ENCODE measurements at regions not wholly inside any gene's neighbourhood (a gene's known extent, or its start where the extent isn't known, plus 50 kb on each side); places are given as distances from the start of the nearest gene placed in this dataset.

DNA sequence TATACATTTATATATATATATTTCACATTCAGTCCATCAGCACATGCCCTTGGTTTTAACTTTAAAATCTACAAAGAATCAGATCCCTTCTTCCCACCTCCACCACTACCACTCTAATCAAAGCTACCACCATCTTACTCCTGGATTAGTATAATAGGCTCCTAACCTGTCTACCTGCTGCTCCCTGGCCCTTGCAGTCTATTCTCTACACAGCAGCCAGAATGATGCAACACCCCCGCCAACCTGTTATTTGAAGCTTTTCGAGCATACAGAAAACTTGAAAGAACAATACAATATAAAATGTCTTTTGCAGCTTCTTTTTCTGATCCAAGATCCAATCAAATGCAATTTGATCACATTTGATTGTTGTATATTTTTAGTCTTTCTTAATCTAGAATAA lies 165.9 kb upstream of the HMGA2 start:
- no peaks in the 10 kb centered on the region for H3K36me3 ChIP-seq (ENCODE audit: insufficient read depth, low read length)
- no peaks in the 10 kb centered on the region for H3K27me3 ChIP-seq (ENCODE audit: control insufficient read depth, insufficient read depth, low read length)
- H3K9ac ChIP-seq (ENCODE audit: low read depth, low read length) = no peak overlapping the region
- H3K4me2 ChIP-seq (ENCODE audit: low read length) = no peak overlapping the region
- H3K4me3 ChIP-seq (ENCODE audit: low read length) = no peak overlapping the region
- peaks cover 46% of the 10 kb centered on the region for H3K4me1 ChIP-seq (ENCODE audit: control insufficient read depth, insufficient read depth, low read length)
- no peaks in the 10 kb centered on the region for H3K9me3 ChIP-seq (replicated peaks; ENCODE audit: low read length)

DNA sequence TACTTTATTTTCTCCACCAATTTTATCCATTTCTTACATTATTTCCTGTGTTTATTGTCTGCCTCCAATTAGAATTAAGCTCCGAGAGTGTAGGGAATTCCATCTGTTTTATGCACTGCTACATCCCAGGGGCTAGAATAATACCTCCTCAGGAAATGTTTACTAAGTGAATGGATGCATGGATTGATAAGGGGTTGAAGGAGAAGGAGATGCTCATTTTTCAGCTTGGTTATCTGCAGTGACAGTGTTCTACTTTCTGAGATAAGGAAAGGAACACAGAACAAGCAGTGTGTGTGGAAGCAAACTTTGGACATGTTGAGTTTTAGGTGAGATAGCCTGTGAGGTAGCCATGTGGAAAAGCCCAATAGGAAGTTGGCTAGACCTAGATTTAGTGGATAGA lies 164.6 kb upstream of the HMGA2 start:
- Histone ChIP-seq H3K4me1 (ENCODE audit: control insufficient read depth, insufficient read depth, low read length) (peaks cover 34% of the 10 kb centered on the region), H3K9ac (ENCODE audit: low read depth, low read length) (no peak overlapping the region), H3K27me3 (ENCODE audit: control insufficient read depth, insufficient read depth, low read length) (no peaks in the 10 kb centered on the region), H3K4me3 (ENCODE audit: low read length) (no peak overlapping the region), H3K9me3 (replicated peaks; ENCODE audit: low read length) (no peaks in the 10 kb centered on the region), H3K36me3 (ENCODE audit: insufficient read depth, low read length) (no peaks in the 10 kb centered on the region), H3K4me2 (ENCODE audit: low read length) (no peak overlapping the region)

DNA sequence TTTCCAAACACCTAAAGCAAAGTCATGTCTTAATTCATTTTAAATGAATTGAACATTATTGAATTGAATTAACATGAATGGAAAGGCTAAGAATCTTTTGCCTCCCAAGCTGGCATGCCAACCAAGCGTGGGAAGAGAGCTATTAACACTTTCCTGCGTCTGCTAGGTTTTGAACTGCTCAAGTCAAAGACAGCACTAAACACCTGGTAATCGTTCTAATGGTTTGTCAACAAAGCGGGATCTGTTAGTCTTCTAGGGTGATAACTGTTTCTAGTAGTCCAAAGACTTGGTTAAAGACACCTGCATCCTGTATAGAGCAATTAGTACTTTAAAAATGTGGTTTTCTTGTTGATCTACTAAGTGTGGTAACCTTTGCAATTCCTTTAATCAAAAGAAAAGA lies 164.2 kb upstream of the HMGA2 start:
- Histone ChIP-seq H3K9ac (ENCODE audit: low read depth, low read length) (no peak overlapping the region), H3K4me3 (ENCODE audit: low read length) (no peak overlapping the region), H3K9me3 (replicated peaks; ENCODE audit: low read length) (no peaks in the 10 kb centered on the region), H3K27me3 (ENCODE audit: control insufficient read depth, insufficient read depth, low read length) (no peaks in the 10 kb centered on the region), H3K4me2 (ENCODE audit: low read length) (no peak overlapping the region), H3K36me3 (ENCODE audit: insufficient read depth, low read length) (no peaks in the 10 kb centered on the region), H3K4me1 (ENCODE audit: control insufficient read depth, insufficient read depth, low read length) (peaks cover 30% of the 10 kb centered on the region)

DNA sequence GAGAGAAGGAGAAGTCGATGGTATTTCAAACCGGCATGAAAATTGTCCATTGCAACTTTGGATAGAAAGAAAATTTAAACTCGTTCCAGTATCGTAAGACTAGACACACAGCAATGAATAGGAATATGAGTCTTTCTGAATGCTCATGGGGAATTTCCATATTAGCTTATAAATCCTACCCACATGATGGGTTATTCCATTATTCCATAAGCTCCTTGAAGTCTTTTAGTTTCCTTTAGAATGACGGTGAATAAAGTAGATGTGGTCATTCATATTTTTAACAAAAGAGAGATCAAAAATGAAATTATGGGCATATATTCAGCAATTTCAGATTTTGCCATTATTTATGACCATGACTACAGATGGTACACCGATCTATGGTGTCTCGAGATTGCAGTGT lies 163.4 kb upstream of the HMGA2 start:
- H3K36me3 ChIP-seq (ENCODE audit: insufficient read depth, low read length) = no peaks in the 10 kb centered on the region
- H3K9me3 ChIP-seq (replicated peaks; ENCODE audit: low read length) = no peaks in the 10 kb centered on the region
- H3K4me3 ChIP-seq (ENCODE audit: low read length) = no peak overlapping the region
- H3K4me1 ChIP-seq (ENCODE audit: control insufficient read depth, insufficient read depth, low read length) = peaks cover 23% of the 10 kb centered on the region
- no peaks in the 10 kb centered on the region for H3K27me3 ChIP-seq (ENCODE audit: control insufficient read depth, insufficient read depth, low read length)
- H3K4me2 ChIP-seq (ENCODE audit: low read length) = no peak overlapping the region
- H3K9ac ChIP-seq (ENCODE audit: low read depth, low read length) = no peak overlapping the region

DNA sequence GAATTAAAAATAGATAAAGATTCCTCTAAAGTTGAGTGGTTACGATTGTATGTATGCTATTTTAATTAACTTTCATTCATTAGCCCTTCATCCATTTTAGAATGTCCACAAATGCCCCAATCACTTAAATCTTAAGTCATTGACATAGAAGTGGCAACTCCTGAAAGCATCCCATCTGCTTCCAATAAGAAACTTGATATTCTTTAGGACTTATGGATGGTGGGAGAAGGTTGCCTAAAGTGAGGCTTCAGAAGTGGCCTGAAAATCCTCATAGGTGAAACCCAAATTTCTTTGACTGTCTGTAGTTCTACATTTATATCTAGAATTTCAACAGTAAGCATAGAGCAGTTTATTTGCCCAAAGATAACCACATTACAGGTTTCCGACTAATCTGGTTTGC lies 161.7 kb upstream of the HMGA2 start:
- Histone ChIP-seq H3K36me3 (ENCODE audit: insufficient read depth, low read length) (no peaks in the 10 kb centered on the region), H3K27me3 (ENCODE audit: control insufficient read depth, insufficient read depth, low read length) (no peaks in the 10 kb centered on the region), H3K9ac (ENCODE audit: low read depth, low read length) (no peak overlapping the region), H3K9me3 (replicated peaks; ENCODE audit: low read length) (no peaks in the 10 kb centered on the region), H3K4me2 (ENCODE audit: low read length) (no peak overlapping the region), H3K4me3 (ENCODE audit: low read length) (no peak overlapping the region), H3K4me1 (ENCODE audit: control insufficient read depth, insufficient read depth, low read length) (peaks cover 19% of the 10 kb centered on the region)

DNA sequence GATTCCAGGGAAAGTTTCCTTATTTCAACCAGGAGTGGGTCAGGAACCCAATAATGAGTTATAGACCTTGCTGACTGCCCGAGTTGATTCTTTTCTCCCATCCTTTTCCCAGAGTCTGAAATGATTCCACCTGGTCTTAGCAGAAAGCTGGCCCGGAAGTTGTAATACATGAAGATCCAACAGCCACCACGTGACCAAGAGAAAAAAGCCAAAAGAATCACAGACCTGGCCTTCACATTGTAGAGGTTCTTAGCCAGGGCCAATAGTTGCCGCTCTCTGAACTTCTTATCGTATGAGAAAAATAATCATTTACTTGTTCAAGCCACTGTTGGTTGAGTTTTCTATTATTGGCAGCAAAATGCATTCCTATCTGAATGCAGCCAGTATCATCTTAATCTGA lies 161.2 kb upstream of the HMGA2 start:
- no peak overlapping the region for H3K4me3 ChIP-seq (ENCODE audit: low read length)
- no peak overlapping the region for H3K9ac ChIP-seq (ENCODE audit: low read depth, low read length)
- H3K36me3 ChIP-seq (ENCODE audit: insufficient read depth, low read length) = no peaks in the 10 kb centered on the region
- H3K9me3 ChIP-seq (replicated peaks; ENCODE audit: low read length) = no peaks in the 10 kb centered on the region
- no peaks in the 10 kb centered on the region for H3K27me3 ChIP-seq (ENCODE audit: control insufficient read depth, insufficient read depth, low read length)
- peaks cover 19% of the 10 kb centered on the region for H3K4me1 ChIP-seq (ENCODE audit: control insufficient read depth, insufficient read depth, low read length)
- no peak overlapping the region for H3K4me2 ChIP-seq (ENCODE audit: low read length)

DNA sequence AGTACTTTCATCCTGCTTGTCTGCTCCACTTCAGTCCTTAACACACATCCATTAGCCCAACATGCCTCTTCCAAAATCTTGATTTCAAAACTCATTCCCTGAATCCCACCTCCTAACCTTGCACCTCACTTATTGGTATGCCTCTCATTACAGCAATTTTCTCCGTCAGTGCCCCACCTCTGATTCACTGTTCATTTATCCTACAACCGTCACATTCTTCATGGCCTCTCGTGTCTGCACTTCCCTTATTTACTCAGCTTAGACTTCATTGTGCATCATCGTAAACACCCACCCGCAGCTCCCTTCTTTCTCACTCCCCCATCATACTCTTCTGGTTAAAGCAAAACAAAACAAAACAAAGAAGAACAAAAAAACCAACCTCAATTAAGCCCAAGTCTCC lies 160.6 kb upstream of the HMGA2 start:
- H3K4me2 ChIP-seq (ENCODE audit: low read length) = no peak overlapping the region
- H3K4me3 ChIP-seq (ENCODE audit: low read length) = no peak overlapping the region
- no peak overlapping the region for H3K9ac ChIP-seq (ENCODE audit: low read depth, low read length)
- H3K4me1 ChIP-seq (ENCODE audit: control insufficient read depth, insufficient read depth, low read length) = peaks cover 20% of the 10 kb centered on the region
- no peaks in the 10 kb centered on the region for H3K36me3 ChIP-seq (ENCODE audit: insufficient read depth, low read length)
- H3K9me3 ChIP-seq (replicated peaks; ENCODE audit: low read length) = no peaks in the 10 kb centered on the region
- H3K27me3 ChIP-seq (ENCODE audit: control insufficient read depth, insufficient read depth, low read length) = no peaks in the 10 kb centered on the region

DNA sequence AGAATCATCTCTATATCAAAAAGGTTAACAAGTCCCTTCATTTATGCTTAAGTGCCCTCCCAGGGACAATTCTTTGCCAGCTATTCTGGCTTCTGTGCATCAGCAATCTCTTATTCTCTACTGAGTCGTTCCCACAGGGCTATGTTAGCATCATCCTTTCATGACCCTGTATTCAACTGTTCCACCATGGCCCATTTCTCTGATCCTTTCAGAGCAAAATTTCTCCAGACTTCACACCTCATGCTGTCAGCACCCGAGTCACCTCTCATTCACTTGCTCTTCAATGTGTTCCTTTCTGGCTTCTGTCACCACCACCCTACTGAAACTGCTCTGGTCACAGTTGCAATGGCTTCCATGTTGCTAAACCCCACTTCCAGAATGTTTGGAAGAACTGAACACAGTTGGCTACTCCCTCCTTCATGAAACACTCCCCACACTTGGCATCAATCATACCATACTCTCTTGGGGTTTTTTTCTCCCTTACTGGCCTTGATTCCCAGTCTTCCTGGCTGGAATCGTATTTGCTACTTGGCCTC lies 159.5 kb upstream of the HMGA2 start:
- Histone ChIP-seq H3K27me3 (ENCODE audit: control insufficient read depth, insufficient read depth, low read length) (no peaks in the 10 kb centered on the region), H3K36me3 (ENCODE audit: insufficient read depth, low read length) (no peaks in the 10 kb centered on the region), H3K9me3 (replicated peaks; ENCODE audit: low read length) (no peaks in the 10 kb centered on the region), H3K4me1 (ENCODE audit: control insufficient read depth, insufficient read depth, low read length) (peaks cover 28% of the 10 kb centered on the region), H3K4me3 (ENCODE audit: low read length) (no peak overlapping the region), H3K4me2 (ENCODE audit: low read length) (no peak overlapping the region), H3K9ac (ENCODE audit: low read depth, low read length) (no peak overlapping the region)

DNA sequence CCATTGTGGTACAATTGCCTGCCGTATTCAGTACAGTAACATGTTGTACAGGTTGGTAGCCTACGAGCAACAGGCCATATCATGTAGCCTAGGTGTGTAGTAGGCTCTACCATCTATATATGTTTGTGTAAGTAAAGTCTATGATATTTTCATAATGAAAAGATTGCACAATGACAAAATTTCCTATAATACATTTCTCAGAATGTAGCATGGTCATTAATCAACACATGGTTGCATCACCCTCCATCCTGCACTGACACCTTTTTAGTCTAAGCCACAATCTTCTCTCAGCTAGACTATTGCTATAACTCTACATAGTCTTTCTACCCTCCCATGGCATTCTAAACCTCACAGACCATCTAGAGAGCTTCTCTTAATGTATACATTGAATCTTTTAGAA lies 158.5 kb upstream of the HMGA2 start:
- peaks cover 29% of the 10 kb centered on the region for H3K4me1 ChIP-seq (ENCODE audit: control insufficient read depth, insufficient read depth, low read length)
- no peaks in the 10 kb centered on the region for H3K36me3 ChIP-seq (ENCODE audit: insufficient read depth, low read length)
- H3K4me2 ChIP-seq (ENCODE audit: low read length) = no peak overlapping the region

DNA sequence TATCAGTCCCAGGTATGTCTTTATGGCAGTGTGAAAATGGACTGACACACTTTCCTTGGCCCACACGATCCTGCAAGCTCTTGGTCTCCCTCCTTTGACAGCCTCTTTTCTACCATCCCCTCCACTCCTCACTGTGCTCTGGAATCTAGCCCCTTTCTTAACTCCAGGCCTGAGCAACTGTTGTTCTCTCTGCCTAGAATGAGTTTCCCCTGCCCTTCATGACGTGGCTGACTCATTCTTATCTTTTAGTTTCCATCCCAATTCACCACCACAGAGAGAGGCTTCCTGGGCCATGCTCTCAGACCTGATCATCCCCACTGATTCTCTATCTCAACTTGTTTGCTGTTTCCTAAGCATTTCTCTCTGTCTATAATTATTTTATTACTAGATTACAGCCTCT lies 157.4 kb upstream of the HMGA2 start:
- Histone ChIP-seq H3K36me3 (ENCODE audit: insufficient read depth, low read length) (no peaks in the 10 kb centered on the region), H3K4me2 (ENCODE audit: low read length) (no peak overlapping the region), H3K9ac (ENCODE audit: low read depth, low read length) (no peak overlapping the region), H3K4me3 (ENCODE audit: low read length) (no peak overlapping the region), H3K27me3 (ENCODE audit: control insufficient read depth, insufficient read depth, low read length) (no peaks in the 10 kb centered on the region), H3K9me3 (replicated peaks; ENCODE audit: low read length) (no peaks in the 10 kb centered on the region), H3K4me1 (ENCODE audit: control insufficient read depth, insufficient read depth, low read length) (peaks cover 32% of the 10 kb centered on the region)

More for the DNA sequence above, 158.5 kb upstream of the HMGA2 start:
- Histone ChIP-seq H3K9me3 (replicated peaks; ENCODE audit: low read length) (no peaks in the 10 kb centered on the region), H3K27me3 (ENCODE audit: control insufficient read depth, insufficient read depth, low read length) (no peaks in the 10 kb centered on the region), H3K9ac (ENCODE audit: low read depth, low read length) (no peak overlapping the region), H3K4me3 (ENCODE audit: low read length) (no peak overlapping the region)

DNA sequence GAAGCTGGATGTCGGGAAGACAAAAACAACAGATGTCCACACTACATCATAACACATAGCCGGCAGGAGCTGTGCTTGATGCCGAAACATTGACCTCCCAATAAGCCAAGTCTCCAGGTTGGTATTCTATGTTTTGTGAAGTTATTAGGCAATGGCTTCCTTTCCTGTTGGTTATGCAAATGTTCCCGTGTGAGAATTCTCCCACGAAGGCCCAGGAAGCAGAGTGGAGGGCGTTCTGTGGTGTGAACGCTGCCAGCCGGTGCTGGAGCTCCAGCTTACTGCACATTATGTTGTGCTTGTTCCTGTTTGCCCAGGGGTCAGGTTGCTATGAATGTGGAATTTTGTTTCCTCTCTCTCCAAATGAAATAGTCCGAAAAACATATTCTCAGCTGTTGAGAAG lies 156.4 kb upstream of the HMGA2 start:
- Histone ChIP-seq H3K9me3 (replicated peaks; ENCODE audit: low read length) (no peaks in the 10 kb centered on the region), H3K9ac (ENCODE audit: low read depth, low read length) (no peak overlapping the region), H3K4me2 (ENCODE audit: low read length) (no peak overlapping the region), H3K27me3 (ENCODE audit: control insufficient read depth, insufficient read depth, low read length) (no peaks in the 10 kb centered on the region), H3K36me3 (ENCODE audit: insufficient read depth, low read length) (no peaks in the 10 kb centered on the region), H3K4me3 (ENCODE audit: low read length) (no peak overlapping the region), H3K4me1 (ENCODE audit: control insufficient read depth, insufficient read depth, low read length) (peaks cover 33% of the 10 kb centered on the region)

DNA sequence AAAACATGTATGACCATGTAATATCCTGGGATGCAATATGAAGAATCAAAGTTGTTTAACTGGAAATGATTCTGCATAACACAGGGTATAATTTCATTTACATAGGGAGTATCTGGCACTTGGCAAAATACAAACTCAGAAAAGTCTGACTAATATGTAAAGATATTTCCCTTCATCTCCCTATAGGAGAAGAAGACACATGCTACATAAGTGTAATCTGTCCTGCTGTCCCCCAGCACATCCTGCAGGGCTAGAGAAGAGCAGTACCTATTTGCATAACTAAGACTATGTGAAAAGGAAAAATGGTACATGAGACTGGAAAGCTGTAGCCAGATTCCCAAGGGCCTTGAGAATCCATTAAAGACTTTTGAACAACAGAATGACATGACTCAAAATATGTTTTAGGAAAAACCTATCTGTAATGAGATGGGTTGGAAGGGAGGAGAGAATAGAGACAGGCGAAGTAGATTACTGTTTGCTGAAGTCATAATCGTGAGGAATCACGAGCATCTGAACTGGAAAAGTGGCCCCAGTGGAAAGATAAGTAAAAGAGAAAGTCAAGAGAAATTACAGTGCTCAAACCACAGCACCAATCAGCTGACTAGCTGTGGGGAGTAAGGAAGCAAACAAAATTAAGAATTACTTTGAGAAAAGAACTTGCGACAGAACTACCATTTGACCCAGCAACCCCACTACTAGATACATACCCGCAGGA lies 155.1 kb upstream of the HMGA2 start:
- Histone ChIP-seq H3K4me3 (ENCODE audit: low read length) (no peak overlapping the region), H3K4me1 (ENCODE audit: control insufficient read depth, insufficient read depth, low read length) (peaks cover 44% of the 10 kb centered on the region), H3K9me3 (replicated peaks; ENCODE audit: low read length) (no peaks in the 10 kb centered on the region), H3K36me3 (ENCODE audit: insufficient read depth, low read length) (no peaks in the 10 kb centered on the region), H3K9ac (ENCODE audit: low read depth, low read length) (no peak overlapping the region), H3K4me2 (ENCODE audit: low read length) (no peak overlapping the region), H3K27me3 (ENCODE audit: control insufficient read depth, insufficient read depth, low read length) (no peaks in the 10 kb centered on the region)
